Uterus (tissue), 3 donors: ENCODE measurements at regions not wholly inside any gene's neighbourhood (a gene's known extent, or its start where the extent isn't known, plus 50 kb on each side); places are given as distances from the start of the nearest gene placed in this dataset.

ENCODE experiments used
- DNase-seq, 2 donors: peaks; one replicate each; pipeline ENCODE4 v3.0.0-alpha.2; 2019 to 2020
- H3K27ac ChIP-seq, 2 donors: fragments of 200-600 bp; sonication (generic); 1 replicate in 1 of 2; 2 replicates in 1 of 2; pipeline ENCODE4 v1.5.1; 2016 to 2018
- H3K27me3 ChIP-seq, 2 donors: fragments of 200-600 bp; sonication (generic); one replicate each; pipeline ENCODE4 v1.5.1; 2018 to 2019; ENCODE audit warnings: control low read depth in 1 of 2
- H3K36me3 ChIP-seq, 2 donors: fragments of 200-600 bp; sonication (generic); one replicate each; pipeline ENCODE4 v1.5.1; 2019; ENCODE audit warnings: control low read depth in 1 of 2
- H3K4me1 ChIP-seq, 2 donors: fragments of 200-600 bp; sonication (generic); one replicate each; pipeline ENCODE4 v1.5.1; 2018 to 2019; ENCODE audit warnings: control low read depth in 1 of 2
- H3K4me3 ChIP-seq, 2 donors: fragments of 200-600 bp; sonication (generic); 1 replicate in 1 of 2; 2 replicates in 1 of 2; pipeline ENCODE4 v1.5.1; 2018 to 2019; ENCODE audit warnings: mild to moderate bottlenecking in 1 of 2
- H3K9me3 ChIP-seq, 2 donors: fragments of 200-600 bp; sonication (generic); one replicate each; pipeline ENCODE4 v1.5.1; 2019; ENCODE audit warnings: control low read depth in 1 of 2
- POLR2A ChIP-seq, 2 donors: fragments of 450-650 bp; IDR thresholded peaks; one replicate each; pipeline ENCODE4 v1.6.1; 2016; ENCODE audit warnings: antibody characterized with exemption in 2 of 2, mild to moderate bottlenecking in 1 of 2, moderate library complexity in 1 of 2
- intact Hi-C: fragments of 100-400 bp; cut with DNase I; formaldehyde crosslinking; loops from one replicate; pipeline ENCODE4 v1.15.1; 2023; ENCODE audit warnings: low total_unique reads
- TF ChIP-seq, protein P1 (sequence below), 4 experiments: fragments of 200-600 bp in 2 of 4; fragments of 450-650 bp in 2 of 4; sonication (generic) in 2 of 4; IDR thresholded peaks; one replicate each; pipeline ENCODE4 v1.5.1; 2016 to 2019; ENCODE audit warnings: antibody characterized with exemption in 4 of 4, mild to moderate bottlenecking in 2 of 4, moderate library complexity in 1 of 4
- donor health status: DM: yes; HTN: yes; CAD: no.

DNA sequence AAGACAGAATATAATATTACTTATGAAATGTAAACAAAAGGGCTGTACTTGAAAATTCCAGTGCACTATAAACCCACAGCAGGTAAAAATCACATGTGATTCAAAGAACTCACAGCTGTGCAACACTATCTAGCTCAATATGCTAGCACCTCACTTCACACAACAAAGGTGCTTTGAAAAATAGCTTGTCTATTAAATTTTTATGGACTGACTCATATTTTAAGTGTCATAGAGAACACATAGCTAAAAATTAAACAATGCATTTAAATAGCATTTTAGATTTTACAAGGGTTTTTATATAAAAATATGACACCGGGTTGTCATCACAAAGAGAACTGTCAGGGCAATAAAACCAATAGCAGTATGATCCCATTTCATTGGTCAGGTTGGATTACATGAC is 1390.5 kb upstream of the TENM4 start:
- DNase-seq: no peak
- Histone ChIP-seq H3K4me1 (no peaks in the 10 kb centered on the region), H3K27me3 (no peaks in the 10 kb centered on the region), H3K36me3 (no peaks in the 10 kb centered on the region), H3K4me3 (no peak overlapping the region), H3K9me3 (no peaks in the 10 kb centered on the region), H3K27ac (no peak overlapping the region)
- TF ChIP-seq POLR2A (IDR thresholded peaks at IDR 0.05): no peak
- TF ChIP-seq, protein P1, sequence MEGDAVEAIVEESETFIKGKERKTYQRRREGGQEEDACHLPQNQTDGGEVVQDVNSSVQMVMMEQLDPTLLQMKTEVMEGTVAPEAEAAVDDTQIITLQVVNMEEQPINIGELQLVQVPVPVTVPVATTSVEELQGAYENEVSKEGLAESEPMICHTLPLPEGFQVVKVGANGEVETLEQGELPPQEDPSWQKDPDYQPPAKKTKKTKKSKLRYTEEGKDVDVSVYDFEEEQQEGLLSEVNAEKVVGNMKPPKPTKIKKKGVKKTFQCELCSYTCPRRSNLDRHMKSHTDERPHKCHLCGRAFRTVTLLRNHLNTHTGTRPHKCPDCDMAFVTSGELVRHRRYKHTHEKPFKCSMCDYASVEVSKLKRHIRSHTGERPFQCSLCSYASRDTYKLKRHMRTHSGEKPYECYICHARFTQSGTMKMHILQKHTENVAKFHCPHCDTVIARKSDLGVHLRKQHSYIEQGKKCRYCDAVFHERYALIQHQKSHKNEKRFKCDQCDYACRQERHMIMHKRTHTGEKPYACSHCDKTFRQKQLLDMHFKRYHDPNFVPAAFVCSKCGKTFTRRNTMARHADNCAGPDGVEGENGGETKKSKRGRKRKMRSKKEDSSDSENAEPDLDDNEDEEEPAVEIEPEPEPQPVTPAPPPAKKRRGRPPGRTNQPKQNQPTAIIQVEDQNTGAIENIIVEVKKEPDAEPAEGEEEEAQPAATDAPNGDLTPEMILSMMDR (IDR thresholded peaks at IDR 0.05): no peak
- intact Hi-C loops: no loop called here

DNA sequence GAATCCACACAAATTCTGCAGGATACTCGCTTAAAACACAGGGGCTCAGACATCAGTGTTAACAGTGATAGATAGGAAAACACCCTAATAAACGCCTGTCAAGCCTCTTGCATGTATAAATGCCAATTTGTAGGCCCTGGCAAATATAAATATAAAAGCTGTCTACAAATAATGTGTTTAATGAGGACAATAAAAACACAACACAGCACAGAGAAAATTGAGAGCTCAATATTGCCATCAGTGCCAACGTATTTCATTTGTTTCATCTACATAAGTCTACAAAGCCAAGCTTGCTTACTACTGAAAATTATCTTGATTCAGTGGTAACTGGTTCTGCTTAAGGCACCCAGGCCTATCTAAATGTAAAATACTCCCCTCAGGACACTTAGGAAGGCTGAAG is 1387.0 kb upstream of the TENM4 start:
- TF ChIP-seq POLR2A (IDR thresholded peaks at IDR 0.05): no peak
- TF ChIP-seq, protein P1 (IDR thresholded peaks at IDR 0.05): no peak
- no peaks in the 10 kb centered on the region for H3K4me1 ChIP-seq
- DNase-seq: no peak
- no peaks in the 10 kb centered on the region for H3K27me3 ChIP-seq
- H3K4me3 ChIP-seq: no peak overlapping the region
- intact Hi-C loops: no loop called here
- H3K9me3 ChIP-seq: no peaks in the 10 kb centered on the region
- no peaks in the 10 kb centered on the region for H3K36me3 ChIP-seq
- no peak overlapping the region for H3K27ac ChIP-seq

DNA sequence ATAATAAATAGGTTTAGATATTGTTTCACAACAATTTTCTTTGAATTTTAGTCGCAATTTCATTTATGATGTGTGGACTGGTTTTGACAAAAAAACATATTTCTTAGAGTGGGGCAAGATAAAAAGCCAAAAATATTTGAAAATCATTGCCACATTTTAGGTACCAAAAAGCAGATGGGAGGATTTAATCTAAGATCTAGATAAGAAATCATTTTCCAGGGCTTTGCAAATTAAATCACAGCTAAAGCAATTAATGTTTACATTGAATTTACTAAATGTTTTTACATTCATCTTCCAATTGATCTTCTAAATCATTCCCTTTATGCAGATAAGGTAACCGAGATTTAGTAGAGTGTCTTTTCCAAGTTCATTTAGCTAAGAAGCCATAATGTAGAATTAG is 1386.0 kb upstream of the TENM4 start:
- Histone ChIP-seq H3K9me3 (no peaks in the 10 kb centered on the region), H3K27me3 (no peaks in the 10 kb centered on the region), H3K36me3 (no peaks in the 10 kb centered on the region), H3K27ac (no peak overlapping the region), H3K4me3 (no peak overlapping the region), H3K4me1 (no peaks in the 10 kb centered on the region)
- TF ChIP-seq, protein P1 (IDR thresholded peaks at IDR 0.05): no peak
- TF ChIP-seq POLR2A (IDR thresholded peaks at IDR 0.05): no peak
- intact Hi-C loops: no loop called here
- no peak for DNase-seq

DNA sequence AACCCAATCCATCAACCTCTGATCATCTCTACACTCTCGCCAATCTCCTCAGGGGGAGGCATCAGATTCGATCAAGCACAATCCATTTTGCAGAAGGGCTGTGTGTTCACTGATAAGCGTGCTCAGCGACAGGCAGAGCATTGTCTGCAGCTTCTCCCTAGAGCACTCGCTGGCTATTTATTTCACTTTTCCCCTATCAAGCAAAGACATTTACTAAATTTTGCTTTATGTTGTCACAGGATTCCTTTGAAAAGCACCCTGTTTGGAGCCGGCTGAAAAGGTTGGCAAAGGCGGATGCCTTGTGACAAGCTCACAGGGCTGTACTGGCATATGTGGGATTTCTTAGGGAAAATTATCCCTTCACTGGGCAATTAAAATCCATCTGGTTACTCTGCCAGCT is 1381.5 kb upstream of the TENM4 start:
- DNase-seq: no peak
- Histone ChIP-seq H3K9me3 (no peaks in the 10 kb centered on the region), H3K4me1 (no peaks in the 10 kb centered on the region), H3K36me3 (no peaks in the 10 kb centered on the region), H3K4me3 (no peak overlapping the region), H3K27me3 (no peaks in the 10 kb centered on the region), H3K27ac (no peak overlapping the region)
- no peak for TF ChIP-seq POLR2A (IDR thresholded peaks at IDR 0.05)
- TF ChIP-seq, protein P1 (IDR thresholded peaks at IDR 0.05): no peak
- intact Hi-C loops: no loop called here

DNA sequence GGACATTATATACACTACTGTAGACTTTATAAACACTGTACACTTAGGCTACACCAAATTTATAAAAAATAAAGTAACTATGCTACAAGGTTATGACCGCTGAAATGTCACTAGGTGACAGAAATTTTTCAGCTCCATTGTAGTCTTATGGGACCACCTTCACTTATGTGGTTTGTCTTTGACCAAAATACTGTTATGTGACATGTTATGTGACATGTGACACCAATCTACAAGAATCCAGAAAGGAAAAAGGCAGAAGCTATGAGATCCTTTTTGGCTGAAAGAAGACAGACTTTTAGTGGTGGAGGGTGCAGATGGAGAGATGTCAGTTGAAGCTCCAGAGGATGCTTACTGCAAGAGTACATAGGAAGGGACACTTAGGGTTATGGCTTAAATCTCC is 1378.4 kb upstream of the TENM4 start:
- TF ChIP-seq, protein P1 (IDR thresholded peaks at IDR 0.05): no peak
- no peak for TF ChIP-seq POLR2A (IDR thresholded peaks at IDR 0.05)
- H3K27ac ChIP-seq: no peak overlapping the region

More for the DNA sequence above, 1378.4 kb upstream of the TENM4 start:
- DNase-seq: no peak
- no peaks in the 10 kb centered on the region for H3K4me1 ChIP-seq
- no peaks in the 10 kb centered on the region for H3K9me3 ChIP-seq
- intact Hi-C loops: no loop called here
- no peaks in the 10 kb centered on the region for H3K36me3 ChIP-seq
- no peaks in the 10 kb centered on the region for H3K27me3 ChIP-seq
- no peak overlapping the region for H3K4me3 ChIP-seq
